Neural progenitor cell (in vitro differentiated cells): ENCODE measurements at regions not wholly inside any gene's neighbourhood (a gene's known extent, or its start where the extent isn't known, plus 50 kb on each side); places are given as distances from the start of the nearest gene placed in this dataset.

Experiments used
- CTCF ChIP-seq: fragments of 200-600 bp; sonication (generic); IDR thresholded peaks from 2 replicates; pipeline ENCODE4 v1.5.1; 2017; ENCODE audit warnings: antibody characterized with exemption, mild to moderate bottlenecking
- EZH2 ChIP-seq: fragments of 200-600 bp; sonication (generic); IDR thresholded peaks from 2 replicates; pipeline ENCODE4 v1.6.1; 2017; ENCODE audit warnings: antibody characterized with exemption, mild to moderate bottlenecking, moderate library complexity

DNA sequence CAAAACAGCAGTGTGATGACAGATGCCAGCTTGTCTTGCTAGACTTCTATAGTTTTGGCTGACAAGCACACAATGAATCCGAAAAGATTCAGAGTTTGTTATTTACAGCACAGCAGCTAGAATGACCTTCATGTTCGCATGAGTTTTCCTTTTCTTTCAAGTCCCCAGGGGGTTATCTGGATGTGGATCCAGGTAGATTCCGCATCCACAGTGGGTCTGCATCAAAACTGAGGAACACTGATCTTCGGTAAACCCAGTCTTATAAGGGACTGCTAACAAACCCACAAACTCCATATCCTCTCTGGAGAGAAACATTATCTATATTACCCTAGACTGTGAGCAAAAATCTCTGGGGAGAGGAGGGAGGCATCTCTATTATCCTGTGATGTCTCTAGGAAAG lies 69.0 kb upstream of the DEPDC1 start:
- no peak for TF ChIP-seq EZH2
- no peak for TF ChIP-seq CTCF
